ENCODE measurements at regions not wholly inside any gene's neighbourhood (a gene's known extent, or its start where the extent isn't known, plus 50 kb on each side); places are given as distances from the start of the nearest gene placed in this dataset.

DNA sequence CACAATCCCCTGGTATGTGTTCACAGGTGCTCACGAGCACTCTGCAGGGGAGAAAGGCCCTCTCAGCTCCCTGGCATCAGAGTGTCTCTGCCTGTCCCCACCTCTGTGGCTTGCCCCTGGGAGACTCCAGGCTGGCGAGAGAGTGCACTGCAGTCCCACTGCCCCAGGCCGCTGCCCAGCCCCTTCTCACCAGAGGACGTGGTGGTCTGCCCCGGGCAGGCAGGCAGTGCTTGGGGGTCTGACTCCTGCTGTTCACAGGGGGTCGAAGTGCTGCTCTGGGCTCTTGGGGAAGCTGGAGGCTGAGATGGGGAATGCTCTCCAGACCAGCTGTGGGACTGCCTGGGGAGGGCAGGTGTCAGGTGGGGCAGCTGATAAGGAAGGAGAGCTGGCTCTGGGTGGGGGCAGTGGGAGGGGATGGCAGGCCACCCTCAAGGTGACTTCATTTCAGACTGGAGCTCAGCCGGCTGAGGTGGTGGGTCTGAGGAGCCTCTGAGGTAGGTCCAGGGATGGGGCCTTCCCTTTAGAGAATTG is 151.0 kb upstream of the B3GAT1 start:
- DNase-seq: no peak

DNA sequence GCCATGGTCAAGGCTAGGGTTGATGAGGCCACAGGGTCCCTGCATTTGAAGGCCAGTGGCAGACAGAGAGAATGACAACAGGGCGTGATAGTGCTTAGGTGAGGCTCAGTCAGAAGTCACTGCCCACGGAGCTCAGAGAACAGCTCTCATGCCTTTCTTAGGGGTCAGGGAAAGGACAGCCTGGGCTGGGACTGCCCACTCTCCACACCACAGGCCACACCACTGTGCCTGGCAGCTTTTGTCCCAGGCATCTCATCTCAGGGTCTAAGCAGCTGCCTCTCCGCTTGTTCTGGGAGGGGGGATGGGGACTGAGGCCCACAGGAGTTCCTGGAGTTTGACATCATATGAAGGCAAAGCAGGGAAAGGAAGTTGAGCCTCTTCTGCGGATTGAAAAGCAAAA is 150.2 kb upstream of the B3GAT1 start:
- no peak for DNase-seq

DNA sequence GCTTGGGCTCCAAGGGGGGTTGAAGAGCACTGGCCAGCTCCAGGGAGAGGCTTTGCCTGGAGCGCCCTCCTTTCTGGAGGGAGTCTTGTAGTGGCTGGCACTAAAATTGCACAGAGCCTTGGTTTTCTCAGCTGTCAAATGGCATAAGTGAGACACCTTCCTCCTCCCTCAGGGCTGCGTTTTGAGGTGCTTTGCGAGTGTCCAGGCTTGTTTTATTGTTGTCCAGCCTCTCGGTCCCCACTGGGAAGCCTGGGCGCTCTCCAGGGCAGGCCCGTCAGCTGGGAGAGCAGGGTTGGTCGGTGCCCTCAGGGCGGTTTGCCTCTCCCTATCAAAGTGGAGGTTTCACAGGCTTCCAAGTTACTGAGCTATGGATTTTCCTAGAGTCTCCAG is 149.3 kb upstream of the B3GAT1 start:
- no peak for DNase-seq

DNA sequence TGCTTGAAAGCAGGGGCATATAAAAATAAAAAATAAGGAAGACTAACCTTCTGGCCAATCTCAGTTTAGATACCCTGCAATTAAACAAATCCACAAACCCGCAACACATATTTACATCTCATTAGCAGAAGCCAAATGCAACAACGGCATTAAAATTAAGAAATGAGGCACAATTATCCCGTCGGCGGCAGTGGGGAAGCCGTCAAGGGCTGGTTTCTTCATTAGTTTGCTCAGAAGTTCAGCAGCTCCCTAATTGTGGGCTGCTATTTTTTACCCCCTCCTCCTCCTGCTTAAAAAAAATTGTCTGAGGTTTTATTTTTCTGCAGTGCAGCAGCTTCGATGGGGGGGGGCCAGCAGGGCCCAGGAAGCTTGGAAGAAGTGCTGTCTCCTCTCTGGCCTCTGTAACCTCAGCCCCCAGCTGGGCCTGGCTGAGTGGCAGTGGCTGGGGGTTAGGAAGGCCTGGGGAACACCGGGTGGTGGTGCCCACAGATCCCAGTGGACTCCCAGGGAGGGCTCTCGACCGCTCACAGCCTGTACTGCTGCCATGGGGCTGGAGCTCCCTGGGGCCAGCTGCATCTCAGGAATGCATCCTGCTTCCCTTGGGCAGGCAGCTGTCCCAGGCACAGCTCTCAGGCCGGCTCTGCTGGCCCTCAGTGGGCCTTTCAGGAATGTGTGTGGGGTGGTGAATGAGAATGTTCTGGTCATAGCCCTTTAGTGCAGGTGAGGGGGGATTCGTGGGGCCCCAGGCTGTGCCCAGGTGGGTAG is 148.7 kb upstream of the B3GAT1 start:
- DNase-seq: no peak

DNA sequence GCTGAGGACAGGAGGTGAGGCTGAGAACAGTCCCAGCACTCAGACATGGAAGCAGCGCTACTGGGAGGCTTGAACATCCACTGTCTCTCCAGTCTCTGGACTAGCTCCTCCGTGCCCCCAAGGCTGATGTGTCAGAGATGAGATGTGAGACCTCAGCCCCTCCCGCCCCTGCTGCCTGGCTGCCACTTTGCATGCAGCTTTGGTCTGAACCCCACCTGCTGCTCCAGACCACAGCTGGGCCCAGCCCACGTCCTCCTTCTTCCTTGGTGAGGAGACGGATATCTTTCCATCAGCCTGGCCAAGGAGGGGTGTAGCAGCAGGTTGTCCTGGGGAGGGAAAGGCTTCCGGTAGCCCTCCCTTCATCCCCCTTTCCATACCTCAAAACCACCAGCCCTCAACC is 148.0 kb upstream of the B3GAT1 start:
- no peak for DNase-seq

DNA sequence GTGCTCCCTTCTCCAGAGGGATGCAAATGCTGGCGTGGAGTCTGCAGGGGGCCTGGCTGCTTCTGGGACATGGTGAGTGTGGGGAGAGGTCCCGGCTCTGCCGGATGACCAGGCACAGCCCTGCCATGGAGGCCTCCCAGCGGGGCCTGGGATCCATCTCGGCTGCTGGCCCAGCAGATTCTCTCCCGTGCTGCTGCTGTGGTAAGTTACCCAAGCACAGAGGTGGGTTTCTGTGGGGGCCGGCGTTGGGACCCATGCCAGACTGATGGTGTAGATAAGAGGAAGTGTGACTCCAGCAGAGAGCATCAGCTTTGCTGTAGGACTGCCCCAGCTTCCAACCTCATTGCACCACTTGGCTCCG is 147.5 kb upstream of the B3GAT1 start:
- DNase-seq: no peak

DNA sequence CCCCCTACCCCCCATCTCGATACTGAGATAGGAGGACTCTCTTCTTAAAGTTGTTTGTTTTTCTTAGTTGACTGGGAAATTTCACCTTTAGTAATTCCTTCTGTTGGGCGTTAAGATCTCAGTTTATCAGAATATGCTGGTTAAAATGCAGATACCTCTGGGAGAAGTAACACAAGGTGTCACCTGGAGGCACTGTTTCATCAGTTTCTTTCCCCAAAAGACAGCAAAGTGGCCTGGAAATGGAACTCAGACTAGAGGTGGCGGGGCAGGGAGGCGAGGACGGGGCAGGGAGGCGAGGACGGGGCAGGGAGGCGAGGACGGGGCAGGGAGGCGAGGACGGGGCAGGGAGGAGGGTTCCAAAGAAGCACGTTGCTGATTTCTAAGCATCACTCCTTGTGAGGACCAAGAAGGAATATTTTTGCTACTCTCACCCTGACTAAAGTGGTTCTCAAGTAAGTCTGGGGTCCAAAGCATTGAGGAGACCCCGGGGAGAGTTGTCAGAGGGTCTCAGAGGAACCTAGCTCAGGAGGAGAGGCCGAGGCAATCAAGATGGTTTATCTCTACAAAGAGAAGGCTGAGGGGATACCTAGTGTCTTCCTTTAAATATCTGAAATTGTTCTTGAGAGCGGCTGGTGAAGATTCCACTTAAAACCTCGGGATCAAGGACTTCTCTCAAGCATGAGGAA is 147.0 kb upstream of the B3GAT1 start:
- DNase-seq: no peak

DNA sequence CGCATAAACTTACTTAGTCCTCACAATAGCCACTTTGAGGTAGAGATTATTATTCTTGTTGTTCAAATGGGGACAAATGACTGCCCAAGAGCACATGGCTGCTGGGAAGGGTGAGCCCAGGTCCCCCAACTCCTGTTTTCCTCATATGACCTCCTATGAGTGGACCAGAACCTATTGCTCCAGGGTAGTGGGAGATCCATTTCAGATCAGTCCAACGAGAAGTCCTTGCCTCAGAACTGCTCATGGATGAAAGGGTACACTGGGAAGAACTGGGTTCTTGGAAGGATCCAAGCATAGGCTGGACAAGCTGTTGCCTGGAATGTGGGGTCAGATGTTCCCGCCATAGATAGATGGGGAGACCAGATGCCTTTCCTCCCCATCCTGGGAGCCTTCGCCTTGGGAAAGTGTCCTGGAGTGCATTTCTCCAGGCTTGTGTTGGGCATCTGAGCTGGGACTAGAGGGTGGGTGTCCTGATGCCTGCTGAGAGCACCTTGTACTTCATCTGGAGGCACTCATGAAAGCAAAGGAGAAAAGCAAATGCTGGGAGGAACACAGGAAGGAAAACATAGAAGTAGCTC is 146.3 kb upstream of the B3GAT1 start:
- no peak for DNase-seq

DNA sequence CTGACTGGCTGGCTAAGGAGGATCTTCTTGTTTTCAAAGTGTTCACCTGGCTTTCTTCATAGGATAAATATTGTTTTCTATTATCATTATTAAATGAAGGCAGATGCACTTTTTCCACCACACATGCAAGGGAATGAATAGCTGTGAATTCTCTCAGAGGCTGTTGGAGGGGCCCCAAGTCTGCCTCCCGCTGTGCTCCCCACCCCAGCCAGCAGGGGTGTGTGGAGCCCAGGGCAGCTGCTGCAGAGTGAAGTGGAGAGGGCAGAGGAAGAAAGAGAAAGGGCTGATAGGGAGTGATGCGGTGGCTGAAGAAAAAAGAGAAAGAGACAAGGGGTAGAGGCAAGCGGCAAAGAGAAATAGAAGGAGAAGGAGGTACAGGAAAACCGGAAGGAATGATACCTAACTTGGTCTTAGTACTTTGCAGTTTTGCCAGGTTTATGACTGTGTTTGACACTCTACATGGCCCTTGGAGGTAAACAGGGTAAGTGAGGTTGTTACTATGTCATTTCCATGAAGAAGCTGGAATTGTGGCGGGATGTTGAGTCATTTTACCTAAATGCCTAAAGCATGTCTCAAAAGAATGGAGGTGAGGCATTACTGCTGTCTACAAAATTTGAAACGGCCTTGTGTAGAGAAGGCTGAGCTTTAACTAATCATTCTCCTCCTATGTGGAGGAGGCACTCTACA is 145.7 kb upstream of the B3GAT1 start:
- no peak for DNase-seq

DNA sequence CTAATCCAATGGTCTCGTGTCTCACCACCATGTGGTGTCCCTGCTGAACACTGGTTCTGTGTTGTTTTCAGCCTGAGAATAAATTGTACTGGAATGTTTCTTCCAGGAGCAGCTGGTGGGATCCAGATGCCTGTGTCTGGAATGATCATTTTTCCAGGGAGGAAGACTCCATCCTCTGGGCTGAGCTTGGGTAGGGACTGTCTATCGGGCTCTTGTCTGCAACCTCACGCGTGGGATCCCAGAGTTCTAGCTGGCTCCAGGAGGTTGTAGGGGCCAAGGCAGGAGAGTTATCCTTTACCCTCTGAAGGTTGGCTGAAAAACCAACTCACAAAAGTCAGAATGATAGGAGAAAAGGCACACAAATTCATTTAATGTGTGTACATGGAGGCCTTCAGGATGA is 144.1 kb upstream of the B3GAT1 start:
- DNase-seq: no peak

DNA sequence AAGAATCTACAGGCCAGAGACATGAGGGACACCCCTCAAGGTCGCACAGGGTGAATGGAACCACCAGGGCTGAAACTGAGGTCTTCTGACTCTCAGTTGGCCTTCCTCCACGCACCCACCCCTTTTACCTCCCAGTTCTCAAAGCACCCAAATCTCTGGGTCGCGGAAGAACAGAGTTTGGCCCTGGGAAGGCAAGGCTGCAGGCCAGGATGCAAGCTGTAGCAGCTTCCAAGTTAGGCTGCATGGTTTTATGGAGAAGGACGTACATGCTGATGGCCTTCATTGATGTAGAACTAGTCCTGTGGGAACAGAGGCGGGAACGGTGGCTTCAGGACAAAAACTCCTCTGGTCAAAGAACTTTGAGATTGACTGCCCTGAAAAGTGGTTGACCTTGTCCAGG is 143.5 kb upstream of the B3GAT1 start:
- no peak for DNase-seq

DNA sequence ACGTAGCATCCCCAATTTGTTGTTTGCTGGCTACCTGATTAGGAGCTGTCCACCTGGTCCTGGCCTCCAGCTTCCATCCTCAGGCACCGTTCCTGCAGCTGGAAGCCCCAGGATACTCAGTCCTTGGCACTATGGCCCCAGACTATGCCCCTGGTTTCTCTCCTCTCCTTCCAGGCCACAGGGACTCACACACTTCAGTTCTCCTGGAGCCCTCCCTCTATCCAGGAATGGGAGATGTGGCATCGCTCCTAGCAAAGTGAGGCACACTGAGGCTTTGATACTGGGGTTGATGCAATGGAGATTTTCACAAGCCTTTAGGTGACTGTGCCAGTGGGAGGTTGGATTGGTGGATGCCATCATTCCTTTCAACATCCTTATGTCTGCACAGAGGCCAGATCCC is 142.8 kb upstream of the B3GAT1 start:
- DNase-seq: no peak

DNA sequence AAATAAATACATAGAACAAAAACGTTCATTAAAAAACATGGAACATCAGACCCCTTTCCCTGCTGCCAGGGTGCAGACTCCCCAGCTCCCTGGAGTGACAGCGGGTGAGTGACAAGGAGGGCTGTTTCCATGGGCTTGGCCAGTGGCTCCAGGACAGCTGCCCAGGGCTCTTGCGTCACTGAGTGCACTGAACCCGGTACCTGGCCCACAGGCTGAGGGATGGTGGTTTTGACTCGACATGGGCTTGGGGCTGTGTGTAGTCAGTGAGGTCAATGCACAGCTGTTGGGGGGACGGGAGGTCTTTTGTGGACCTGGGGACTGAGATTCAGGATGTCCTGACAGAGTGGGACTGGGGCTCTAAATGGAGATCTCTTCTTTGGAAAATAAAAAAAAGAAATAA is 142.1 kb upstream of the B3GAT1 start:
- DNase-seq: no peak

DNA sequence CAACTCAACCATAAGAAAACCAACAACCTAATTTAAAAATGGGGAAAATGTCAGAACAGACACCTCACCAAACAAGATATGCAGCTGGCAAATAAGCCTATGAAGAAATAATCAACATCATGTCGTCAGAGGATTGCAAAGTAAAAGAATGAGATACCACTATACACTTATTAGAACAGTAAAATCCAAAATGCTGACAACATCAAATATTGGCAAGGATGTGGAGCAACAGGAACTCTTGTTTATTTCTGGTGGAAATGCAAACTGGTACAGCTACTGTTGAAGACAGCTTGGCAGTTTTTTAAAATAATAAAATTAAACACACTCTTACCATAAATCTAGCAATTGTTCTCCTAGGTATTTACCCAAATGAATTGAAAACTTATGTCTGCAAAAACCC is 140.7 kb upstream of the B3GAT1 start:
- DNase-seq: no peak

DNA sequence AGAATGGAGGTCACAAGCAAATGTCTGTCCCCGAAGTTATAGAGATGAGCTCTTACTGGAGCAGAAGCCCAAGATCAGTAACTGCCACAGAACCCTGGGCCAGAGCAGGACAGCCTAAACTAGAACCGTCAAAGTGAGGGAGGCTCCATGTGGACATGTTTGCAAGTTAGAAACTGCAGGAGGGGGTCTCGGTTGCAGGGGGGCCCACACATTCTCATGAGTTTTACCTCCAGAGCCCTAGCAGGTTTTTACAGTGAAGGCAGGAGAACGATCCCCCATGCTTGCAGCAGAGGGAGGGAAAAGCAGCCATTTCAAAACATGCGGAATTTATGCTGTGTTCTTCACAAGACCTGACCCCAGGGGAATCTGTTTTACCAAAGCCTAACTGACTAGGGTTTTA is 133.5 kb upstream of the B3GAT1 start:
- DNase-seq: no peak

DNA sequence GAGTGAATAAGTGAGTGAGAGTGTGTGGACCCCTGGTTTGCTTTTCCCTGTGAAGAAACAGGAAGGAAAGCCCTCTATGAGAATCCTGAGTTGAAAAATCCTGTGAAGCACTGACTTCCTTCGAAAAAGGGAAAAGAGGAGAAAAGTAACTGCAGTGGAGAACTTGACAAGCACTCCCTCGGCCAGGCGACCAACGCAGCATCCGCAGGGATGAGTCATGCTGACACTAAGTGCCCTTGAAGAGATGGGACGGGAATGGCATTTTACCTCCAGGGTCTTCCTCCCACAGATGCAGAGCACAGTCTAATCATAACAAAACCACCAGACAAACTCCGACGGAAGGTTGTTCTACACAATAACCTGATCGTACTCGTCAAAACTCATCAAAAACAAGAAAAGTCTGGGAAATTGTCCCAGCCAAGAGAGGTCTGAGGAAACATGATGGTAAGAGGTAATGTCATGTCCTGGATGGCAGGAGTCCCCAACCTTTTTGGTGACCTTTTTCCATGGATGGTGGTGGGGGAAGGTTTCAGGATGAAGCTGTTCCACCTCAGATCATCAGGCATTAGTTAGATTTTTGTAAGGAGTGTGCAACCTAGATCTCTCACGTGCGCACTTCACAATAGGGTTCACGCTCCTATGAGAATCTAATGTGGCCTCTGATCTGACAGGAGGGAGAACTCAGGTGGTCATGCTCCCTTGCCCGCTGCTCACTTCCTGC is 132.2 kb upstream of the B3GAT1 start:
- DNase-seq: no peak

DNA sequence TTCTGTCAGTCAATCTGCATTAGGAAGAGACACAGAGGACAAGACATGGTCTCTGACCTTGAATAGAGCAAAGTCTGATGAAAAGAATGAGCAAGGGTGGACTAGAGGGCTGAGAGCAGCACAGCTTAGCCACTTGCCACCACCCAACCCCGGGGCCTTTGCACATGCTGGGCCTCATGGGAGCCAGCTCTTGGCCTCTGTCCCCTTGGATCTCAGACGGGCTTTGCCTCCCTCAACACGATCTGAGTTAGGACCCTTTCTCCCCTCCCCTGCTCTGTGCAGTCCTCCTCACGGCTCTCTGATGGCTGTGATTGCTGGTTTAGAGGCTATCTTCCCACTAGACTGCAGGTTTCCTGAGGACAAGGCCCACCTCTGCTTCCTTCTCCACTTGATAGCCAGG is 131.6 kb upstream of the B3GAT1 start:
- no peak for DNase-seq

DNA sequence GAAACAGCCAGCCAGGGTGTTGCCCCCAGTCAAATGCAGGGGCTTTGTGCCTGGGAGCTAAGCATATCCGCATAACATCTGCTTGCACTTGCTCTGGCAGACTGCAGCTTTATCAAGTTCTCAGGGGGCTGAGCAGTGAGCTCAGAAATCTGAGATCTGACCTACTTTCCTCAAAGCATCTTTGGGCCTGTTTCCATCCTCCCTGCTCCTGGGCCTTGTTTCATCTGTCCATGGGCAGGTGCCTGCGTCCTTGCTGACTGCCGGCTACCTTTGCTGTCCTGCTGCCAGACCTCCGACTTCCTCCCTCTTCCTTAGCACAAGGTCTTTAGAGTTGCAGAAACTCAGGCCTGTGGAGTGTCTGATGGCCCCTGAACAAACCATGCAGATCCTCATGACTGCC is 131.2 kb upstream of the B3GAT1 start:
- no peak for DNase-seq

DNA sequence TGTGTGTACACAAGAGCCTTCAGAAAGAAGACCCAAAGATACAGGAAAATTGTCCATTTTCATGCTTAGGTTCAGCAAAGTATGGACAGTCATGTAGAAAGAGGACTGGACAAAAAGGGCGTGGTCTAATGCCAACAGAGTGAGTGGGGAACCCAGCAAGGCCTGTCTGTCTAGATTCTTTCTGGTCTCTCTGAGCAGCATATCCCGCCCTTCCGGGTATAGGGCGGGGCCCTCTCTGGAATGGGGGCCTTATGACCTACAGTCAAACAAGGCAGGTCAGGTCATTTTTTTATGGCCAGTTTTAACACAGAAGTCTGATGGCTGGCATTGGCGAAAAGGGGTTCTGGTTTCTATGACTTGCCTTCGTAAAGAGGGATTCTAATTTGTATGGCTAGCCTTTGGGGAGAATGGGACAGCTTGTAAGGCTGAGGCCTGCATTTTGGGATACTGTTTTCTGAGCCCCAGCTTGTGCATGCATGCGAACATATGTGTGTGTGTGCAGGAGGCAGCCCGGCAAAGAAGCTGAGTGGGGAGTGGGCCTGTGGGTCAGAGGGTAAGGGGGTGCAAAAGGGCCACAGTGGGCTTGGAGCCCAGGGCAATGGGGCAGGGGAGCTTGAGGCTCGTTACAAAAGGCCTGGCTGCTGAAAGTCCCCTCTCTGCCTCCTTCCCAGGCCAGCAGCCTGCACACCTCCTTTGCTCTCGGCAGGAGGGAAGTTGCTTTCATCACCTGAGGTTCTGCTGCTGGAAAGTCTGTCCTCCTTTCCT is 130.5 kb upstream of the B3GAT1 start:
- no peak for DNase-seq

DNA sequence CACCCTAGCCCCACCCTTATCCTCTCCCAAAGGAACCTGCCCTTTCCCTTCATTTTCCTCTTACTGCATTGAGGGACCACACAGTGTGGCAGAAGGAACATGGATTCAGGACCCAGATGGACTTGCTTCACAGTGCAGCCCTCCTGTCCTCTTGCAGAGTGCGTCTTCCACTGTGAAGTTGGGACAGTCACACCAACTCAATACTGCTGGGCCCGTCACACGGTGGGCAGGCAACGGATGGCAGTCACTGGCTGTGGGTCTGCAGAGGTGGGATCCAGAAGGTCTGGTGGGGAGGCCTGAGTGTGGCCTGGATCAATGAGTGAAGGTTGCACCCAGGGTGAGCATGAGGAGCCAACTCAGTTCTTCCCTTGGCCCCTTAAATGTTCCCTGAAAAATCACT is 129.9 kb upstream of the B3GAT1 start:
- DNase-seq: no peak

DNA sequence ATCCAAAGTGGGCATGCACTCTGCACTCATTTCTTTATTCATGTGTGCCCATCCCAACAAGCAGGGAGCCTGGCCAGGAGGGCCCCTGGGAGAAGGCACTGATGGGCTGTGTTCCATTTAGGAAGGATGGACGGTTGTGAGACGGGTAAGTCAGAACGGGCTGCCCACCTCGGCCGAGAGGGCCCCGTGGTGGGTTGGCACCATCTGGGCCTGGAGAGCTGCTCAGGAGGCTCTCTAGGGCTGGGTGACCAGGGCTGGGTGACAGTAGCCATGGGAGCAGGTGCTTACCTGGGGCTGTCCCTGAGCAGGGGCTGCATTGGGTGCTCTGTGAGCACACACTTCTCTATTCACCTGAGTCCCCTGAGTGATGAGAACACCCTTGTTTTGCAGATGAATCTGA is 129.3 kb upstream of the B3GAT1 start:
- no peak for DNase-seq

DNA sequence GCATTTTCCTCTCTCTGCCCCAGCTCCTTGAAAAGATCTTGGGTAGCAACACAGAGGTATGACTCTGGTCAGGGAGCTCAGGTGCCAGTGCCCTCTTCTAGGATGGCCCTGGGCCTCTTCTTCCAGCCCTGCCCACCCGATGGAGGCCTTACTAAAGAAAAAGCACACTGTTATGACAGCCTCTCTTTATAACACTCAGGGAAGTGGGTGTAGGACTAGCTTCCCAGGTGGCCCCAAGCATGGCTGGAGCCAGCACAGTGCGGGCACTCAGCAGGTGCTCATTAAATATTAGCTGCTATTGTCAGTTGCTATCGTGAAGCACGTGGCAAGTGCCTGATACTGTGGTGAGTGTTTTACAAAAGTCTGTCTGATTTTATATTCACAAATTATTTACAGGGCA is 127.2 kb upstream of the B3GAT1 start:
- no peak for DNase-seq
